ENCODE measurements at regions not wholly inside any gene's neighbourhood (a gene's known extent, or its start where the extent isn't known, plus 50 kb on each side); places are given as distances from the start of the nearest gene placed in this dataset.
"Not testable (repeated sequence)": the region's sequence is repeated elsewhere in the genome, so short reads cannot be mapped to it uniquely, and the experiment has no call there.

- DNase-seq = no peak
These were observed 71.6 kb upstream of the SGIP1 start for GRCh38 chr1:66462313-66462712.

- no peak for DNase-seq
These were observed 69.6 kb upstream of the SGIP1 start for GRCh38 chr1:66464351-66464750.

DNA sequence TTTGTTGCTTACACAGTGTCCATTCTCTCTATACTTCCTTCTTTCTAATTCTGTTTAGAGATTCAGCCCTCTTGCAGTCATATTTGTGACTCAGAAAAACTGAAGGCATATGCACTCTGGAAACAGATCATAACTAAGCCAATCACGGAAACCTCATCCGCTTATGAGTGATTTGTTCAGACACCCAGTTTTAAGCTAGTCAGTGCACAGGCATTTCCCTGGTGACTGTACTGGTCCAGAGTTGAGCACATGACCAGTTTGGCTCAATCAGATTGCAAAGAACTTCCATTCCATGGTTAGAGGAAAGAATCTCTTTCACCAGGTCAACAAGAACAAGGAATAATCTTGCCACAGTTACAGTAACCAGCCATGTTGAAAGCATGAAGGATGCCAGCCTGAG lies 69.2 kb upstream of the SGIP1 start:
- no peak for DNase-seq

DNA sequence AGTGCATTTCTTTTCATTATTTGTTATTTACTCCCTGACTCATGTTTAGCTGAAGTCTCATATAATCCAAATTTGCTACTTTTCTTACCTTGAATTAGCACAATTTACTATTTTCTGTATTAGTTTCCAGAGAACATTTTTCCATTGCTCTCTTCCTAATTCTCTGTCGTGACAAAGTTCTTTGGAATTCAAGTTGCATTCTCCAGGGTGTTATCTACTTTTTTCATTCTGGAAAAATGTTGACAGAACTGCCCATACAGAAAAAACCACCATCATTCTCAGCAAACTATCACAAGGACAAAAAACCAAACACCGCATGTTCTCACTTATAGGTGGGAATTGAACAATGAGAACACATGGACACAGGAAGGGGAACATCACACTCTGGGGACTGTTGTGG lies 67.3 kb upstream of the SGIP1 start:
- not testable (repeated sequence) for DNase-seq

GRCh38 chr1:66468722-66469121 lies 65.2 kb upstream of the SGIP1 start:
- no peak for DNase-seq

DNA sequence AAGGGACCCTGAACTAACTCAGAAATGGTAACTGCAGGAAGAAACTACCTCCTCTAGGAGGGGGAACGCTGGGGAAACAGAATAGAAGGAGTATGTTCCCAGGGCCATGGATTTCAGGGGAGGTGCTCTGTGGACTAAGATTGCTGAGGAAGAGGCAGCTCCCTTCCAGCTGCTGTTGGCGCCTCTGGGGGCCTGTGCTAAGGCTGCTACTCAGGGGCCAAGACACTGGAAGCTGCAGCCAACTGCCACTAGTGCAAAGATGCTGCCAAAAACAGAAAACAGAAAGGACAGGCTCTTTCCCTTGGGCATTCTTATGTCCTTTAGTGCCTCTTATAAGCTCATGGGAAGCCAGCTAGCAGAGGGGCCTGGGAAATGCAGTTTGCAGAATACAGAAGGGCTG lies 58.0 kb upstream of the SGIP1 start:
- DNase-seq = no peak

DNA sequence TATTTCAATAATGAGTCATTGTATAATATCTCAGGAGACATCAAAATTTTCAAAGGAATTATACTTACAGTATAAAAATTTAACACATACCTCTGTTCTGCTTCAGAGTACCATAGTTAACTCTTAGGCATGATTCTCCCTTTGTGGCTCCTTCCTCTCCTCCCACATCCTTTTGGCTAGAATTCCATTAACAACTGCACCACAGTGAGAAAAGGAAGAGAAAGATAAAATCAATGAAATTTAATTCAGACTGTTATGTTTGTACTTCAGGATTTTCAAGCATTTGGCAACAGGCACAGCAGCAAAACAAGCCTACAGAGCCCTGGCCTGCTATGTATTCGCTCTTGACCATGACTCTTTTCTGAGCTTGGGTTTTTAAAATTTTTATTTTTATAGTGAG lies 57.2 kb upstream of the SGIP1 start:
- DNase-seq = no peak

- no peak for DNase-seq
These were observed 55.8 kb upstream of the SGIP1 start for GRCh38 chr1:66478116-66478515.

DNA sequence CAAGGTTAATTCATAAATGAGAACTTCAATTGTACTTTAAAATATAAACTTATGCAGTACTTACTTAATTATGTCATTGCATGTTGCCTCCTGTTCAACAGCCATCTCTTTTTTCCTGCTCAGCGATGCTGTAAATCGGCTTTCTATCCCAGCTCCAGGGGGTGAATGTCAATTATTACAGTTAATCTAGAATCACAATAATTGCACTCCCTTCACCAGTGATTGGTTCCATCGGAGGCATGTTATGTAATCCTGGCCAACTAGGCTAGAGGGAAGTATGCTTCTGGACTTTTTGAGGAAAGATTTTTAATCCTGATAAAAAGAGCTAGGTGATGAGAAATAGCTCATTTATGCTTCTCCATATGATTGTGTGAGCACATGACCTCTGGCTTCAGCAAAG lies 53.8 kb upstream of the SGIP1 start:
- DNase-seq = no peak

GRCh38 chr1:66481215-66481614 lies 52.7 kb upstream of the SGIP1 start:
- not testable (repeated sequence) for DNase-seq
